IMR-90 (cell line): ENCODE measurements at regions not wholly inside any gene's neighbourhood (a gene's known extent, or its start where the extent isn't known, plus 50 kb on each side); places are given as distances from the start of the nearest gene placed in this dataset.

ENCODE experiments used
- ATAC-seq: fragments of 200-7000 bp; cut with Tn5 transposase; 2 replicates; pipeline ENCODE4 v1.9.1; 2020; ENCODE audit warnings: low read depth, mild to moderate bottlenecking, moderate library complexity
- BruUV-seq: library from RNA; stranded (reverse); fragments of 400-500 nt; replicated peaks from 2 replicates; lab custom pipeline; 2021; lab: Mats Ljungman, UMichigan
- CTCF ChIA-PET: fragments of 300-600 bp; formaldehyde crosslinking; extraction: SDS; loops from one replicate; lab custom pipeline; 2021; ENCODE audit warnings: antibody characterized with exemption; lab: Yijun Ruan, JAX
- POLR2A ChIA-PET: fragments of 300-600 bp; sonication (Branson Sonifier 250); formaldehyde crosslinking; loops from one replicate; lab custom pipeline; 2022; ENCODE audit warnings: antibody characterized with exemption; ENCODE audit not compliant: unreplicated experiment; lab: Charles Lee
- DNase-seq: peaks from one replicate; pipeline ENCODE4 v3.0.0; 2013
- H2AFZ ChIP-seq: replicated peaks from 2 replicates; pipeline ENCODE3; 2013; ENCODE audit warnings: low read length, mild to moderate bottlenecking; ENCODE audit not compliant: poor library complexity
- H2AK5ac ChIP-seq: 2 replicates; pipeline ENCODE4 v1.6.1; 2013; ENCODE audit warnings: low read depth, low read length, inconsistent platforms
- H2AK9ac ChIP-seq: replicated peaks from 2 replicates; pipeline ENCODE3; 2013; ENCODE audit warnings: mild to moderate bottlenecking, low read depth, low read length, moderate library complexity; ENCODE audit not compliant: poor library complexity
- H2BK120ac ChIP-seq: 2 replicates; pipeline ENCODE4 v1.6.1; 2013; ENCODE audit warnings: low read depth, low read length, inconsistent platforms
- H2BK15ac ChIP-seq: 3 replicates; pipeline ENCODE4 v1.6.1; 2013; ENCODE audit warnings: low read depth, low read length, inconsistent platforms
- H2BK20ac ChIP-seq: 2 replicates; pipeline ENCODE4 v1.6.1; 2013; ENCODE audit warnings: low read depth, mild to moderate bottlenecking, inconsistent platforms, low read length, moderate library complexity
- H2BK5ac ChIP-seq: 2 replicates; pipeline ENCODE4 v1.6.1; 2013; ENCODE audit warnings: mild to moderate bottlenecking, low read depth, low read length, inconsistent platforms; ENCODE audit not compliant: poor library complexity, severe bottlenecking
- H3K14ac ChIP-seq: replicated peaks from 2 replicates; pipeline ENCODE4 v1.6.1; 2013; ENCODE audit warnings: low read depth, low read length, inconsistent platforms
- H3K18ac ChIP-seq: 2 replicates; pipeline ENCODE4 v1.6.1; 2013; ENCODE audit warnings: low read depth, low read length, control low read depth
- H3K23ac ChIP-seq: 2 replicates; pipeline ENCODE4 v1.6.1; 2013; ENCODE audit warnings: low read depth, low read length, inconsistent platforms
- H3K27ac ChIP-seq: 2 replicates; pipeline ENCODE4 v1.5.1; 2013; ENCODE audit warnings: mild to moderate bottlenecking, control low read depth, low read length; ENCODE audit not compliant: insufficient read depth
- H3K27me3 ChIP-seq: 2 replicates; pipeline ENCODE4 v1.6.1; 2013; ENCODE audit warnings: low read length; ENCODE audit not compliant: control insufficient read depth, insufficient read depth
- H3K36me3 ChIP-seq: 2 replicates; pipeline ENCODE4 v1.6.1; 2013; ENCODE audit warnings: low read length, mixed read lengths; ENCODE audit not compliant: control insufficient read depth, insufficient read depth
- H3K4ac ChIP-seq: 2 replicates; pipeline ENCODE4 v1.6.1; 2013; ENCODE audit warnings: low read depth, low read length, inconsistent platforms
- H3K4me1 ChIP-seq: 2 replicates; pipeline ENCODE4 v1.6.1; 2013; ENCODE audit warnings: low read length, mixed read lengths; ENCODE audit not compliant: control insufficient read depth, insufficient read depth
- H3K4me2 ChIP-seq: 2 replicates; pipeline ENCODE4 v1.6.1; 2013; ENCODE audit warnings: low read depth, mild to moderate bottlenecking, control low read depth, low read length, moderate library complexity
- H3K4me3 ChIP-seq: 2 replicates; pipeline ENCODE4 v1.5.1; 2013; ENCODE audit warnings: low read depth, mild to moderate bottlenecking, control low read depth, low read length, moderate library complexity; ENCODE audit not compliant: insufficient read depth
- H3K56ac ChIP-seq: 2 replicates; pipeline ENCODE4 v1.6.1; 2013; ENCODE audit warnings: low read length, inconsistent platforms; ENCODE audit not compliant: insufficient read depth; ENCODE audit errors: extremely low read depth
- H3K79me1 ChIP-seq, 2 experiments: 2 replicates each; pipeline ENCODE4 v1.6.1; 2013; ENCODE audit warnings: low read length in 2 of 2, inconsistent platforms in 1 of 2, low read depth in 1 of 2
- H3K9ac ChIP-seq: 2 replicates; pipeline ENCODE4 v1.6.1; 2013; ENCODE audit warnings: low read depth, low read length, control low read depth
- H3K9me1 ChIP-seq: 2 replicates; pipeline ENCODE4 v1.6.1; 2013; ENCODE audit warnings: low read length, inconsistent platforms; ENCODE audit not compliant: insufficient read depth
- H3K9me3 ChIP-seq: 2 replicates; pipeline ENCODE4 v1.6.1; 2013; ENCODE audit warnings: low read length; ENCODE audit not compliant: control insufficient read depth, insufficient read depth
- H4K20me1 ChIP-seq: 2 replicates; pipeline ENCODE4 v1.6.1; 2013; ENCODE audit warnings: low read length, inconsistent platforms; ENCODE audit not compliant: insufficient read depth
- H4K5ac ChIP-seq: 2 replicates; pipeline ENCODE4 v1.6.1; 2013; ENCODE audit warnings: mild to moderate bottlenecking, low read depth, low read length, control low read depth
- H4K8ac ChIP-seq, 2 experiments: 2 replicates each; pipeline ENCODE4 v1.6.1; 2013; ENCODE audit warnings: low read depth in 2 of 2, low read length in 2 of 2, control low read depth in 1 of 2, inconsistent platforms in 1 of 2
- H4K91ac ChIP-seq: 2 replicates; pipeline ENCODE4 v1.6.1; 2013; ENCODE audit warnings: low read depth, low read length, inconsistent platforms; ENCODE audit not compliant: insufficient read depth
- CEBPB ChIP-seq: IDR thresholded peaks from 2 replicates; pipeline ENCODE4 v1.6.1; 2012; ENCODE audit warnings: low read depth, low read length, improper control_type of control experiment
- CTCF ChIP-seq: conservative IDR thresholded peaks from 2 replicates; pipeline ENCODE4 v1.5.1; 2012; ENCODE audit warnings: mild to moderate bottlenecking, low read depth, low read length, improper control_type of control experiment
- MAFK ChIP-seq: IDR thresholded peaks from 2 replicates; pipeline ENCODE4 v1.6.1; 2012; ENCODE audit warnings: low read depth, low read length, improper control_type of control experiment
- WGBS, 2 experiments: methylation state at CpG; one replicate each; pipeline versions ENCODE4 v1.1.5 to v1.1.7; 2013; ENCODE audit warnings: missing lambda C conversion rate in 2 of 2; ENCODE audit not compliant: insufficient read length in 1 of 2; ENCODE audit errors: extremely low coverage in 2 of 2; 5-methylcytosine and 5-hydroxymethylcytosine counted together
- dilution Hi-C: fragments of 300-500 bp; cut with HindIII; formaldehyde crosslinking; loops from one replicate; pipeline ENCODE4 v1.14.3; 2018; ENCODE audit warnings: low sequenced_read_pairs; ENCODE audit not compliant: unreplicated experiment
- in situ Hi-C: fragments of 300-500 bp; cut with MboI; formaldehyde crosslinking; loops from 3 replicates; pipeline ENCODE4 v1.14.3; 2019; ENCODE audit warnings: low sequenced_read_pairs, inconsistent platforms, mixed read lengths
- intact Hi-C: fragments of 100-400 bp; cut with micrococcal nuclease; formaldehyde crosslinking; loops from 2 replicates; pipeline ENCODE4 v1.10.0; 2022

DNA sequence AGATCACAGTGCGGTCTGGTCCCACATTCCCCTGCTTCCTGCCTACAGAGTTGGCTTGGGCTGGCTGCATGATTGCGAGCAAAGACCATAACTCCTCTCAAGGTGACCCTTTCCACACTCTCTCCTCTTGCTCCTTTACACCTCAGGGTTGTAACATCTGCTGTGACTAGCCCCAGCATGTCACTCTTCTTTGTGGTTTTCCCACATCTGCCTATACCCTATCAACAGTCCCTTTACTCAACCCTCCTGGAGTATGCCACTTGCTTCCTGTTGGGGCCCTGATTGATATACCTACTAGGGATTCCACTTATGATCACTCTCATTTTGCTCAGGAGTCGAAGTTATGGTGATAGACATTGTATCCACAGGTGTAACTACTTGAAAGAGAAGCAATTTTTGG is 58.9 kb upstream of the SGK1 start:
- Histone ChIP-seq H3K4me2 (no peak overlapping the region), H3K9me1 (peaks cover 4% of the 10 kb centered on the region; the same call in 1 of the 2 replicates), H3K27ac (no peak overlapping the region), H3K56ac (no peak overlapping the region), H2BK5ac (peak overlapping the region; percentile 21), H3K23ac (no peak overlapping the region), H3K4ac (peak overlapping the region; percentile 30; the same call in 1 of the 2 replicates), H2AK9ac (no peak overlapping the region), H2AFZ (no peak overlapping the region), H3K18ac (peak overlapping the region; percentile 47; the same call in 1 of the 2 replicates), H3K9me3 (no peaks in the 10 kb centered on the region), H2AK5ac (peak overlapping the region; percentile 31; the same call in 1 of the 2 replicates), H4K91ac (0 out of 2 replicates have a peak overlapping the region, but pooled peaks have one; percentile 11), H3K4me1 (peaks cover 7% of the 10 kb centered on the region), H2BK20ac (peak overlapping the region; percentile 14; the same call in 1 of the 2 replicates), H3K4me3 (no peak overlapping the region), H3K14ac (0 out of 2 replicates have a peak overlapping the region, but pooled peaks have one; percentile 33), H3K9ac (no peak overlapping the region), H4K20me1 (no peaks in the 10 kb centered on the region), H3K27me3 (no peaks in the 10 kb centered on the region), H3K79me1 (no peaks in the 10 kb centered on the region), H4K8ac (no peak overlapping the region), H2BK15ac (0 out of 3 replicates have a peak overlapping the region, but pooled peaks have one; percentile 15), H2BK120ac (peak overlapping the region; percentile 52), H4K5ac (no peak overlapping the region; the same call in 1 of the 2 replicates), H3K36me3 (no peaks in the 10 kb centered on the region)
- ChIA-PET CTCF (no interaction called here), POLR2A (no interaction called here)
- dilution Hi-C loops: no loop called here
- TF ChIP-seq CTCF: no peak
- no peak for TF ChIP-seq CEBPB
- TF ChIP-seq MAFK: no peak
- in situ Hi-C loops: no loop called here
- DNase-seq (no peak), ATAC-seq (no peak)
- BruUV-seq: no TSS peak
- intact Hi-C loops: no loop called here
- WGBS, 2 experiments: 40% methylated on average over 1 of the region's 3 CpGs; no CpG with 5 or more reads in 1 of the 2 experiments
